ENCODE measurements at regions not wholly inside any gene's neighbourhood (a gene's known extent, or its start where the extent isn't known, plus 50 kb on each side); places are given as distances from the start of the nearest gene placed in this dataset.
"Not testable (repeated sequence)": the region's sequence is repeated elsewhere in the genome, so short reads cannot be mapped to it uniquely, and the experiment has no call there.

DNA sequence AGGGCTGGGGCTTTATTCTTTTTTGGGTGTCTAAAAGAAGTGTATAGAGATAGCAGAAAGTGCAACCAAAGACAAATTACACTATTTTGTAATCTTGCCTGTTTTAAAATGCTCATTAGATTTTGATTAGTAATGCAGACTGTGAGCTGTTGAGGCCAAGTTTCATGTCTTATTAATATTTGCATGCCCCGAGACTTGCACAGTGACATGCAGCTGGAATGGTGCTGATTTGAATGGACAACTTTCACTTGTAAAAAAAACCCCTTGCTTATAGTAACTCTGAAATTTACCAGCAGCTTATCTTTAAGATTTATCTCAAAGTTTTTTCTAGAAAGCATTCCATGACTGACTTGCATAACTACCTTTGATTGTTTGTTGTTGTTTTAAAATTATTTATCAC, 835.1 kb upstream of the IGFBP7 start:
- no TSS peak for BruUV-seq (replicated peaks)
- ChIA-PET POLR2A (ENCODE audit: unreplicated experiment) (no interaction called here), CTCF (no interaction called here)
- no peak overlapping the region for H3K4me2 ChIP-seq (ENCODE audit: low read length)
- intact Hi-C loops (cut with micrococcal nuclease), result no loop called here
- no peaks in the 10 kb centered on the region for H3K9me2 ChIP-seq (replicated peaks; ENCODE audit: low read length)
- H3K9ac ChIP-seq (ENCODE audit: low read length), result no peak overlapping the region
- H3K9me3 ChIP-seq (ENCODE audit: low read length), result no peaks in the 10 kb centered on the region
- no peaks in the 10 kb centered on the region for H3K36me3 ChIP-seq (ENCODE audit: low read depth, low read length)
- no peaks in the 10 kb centered on the region for H3K4me1 ChIP-seq (ENCODE audit: insufficient read depth, low read length)
- no peak for TF ChIP-seq EZH2phosphoT487 (IDR thresholded peaks at IDR 0.05; ENCODE audit: borderline replicate concordance, low read length)
- TF ChIP-seq, protein P1, sequence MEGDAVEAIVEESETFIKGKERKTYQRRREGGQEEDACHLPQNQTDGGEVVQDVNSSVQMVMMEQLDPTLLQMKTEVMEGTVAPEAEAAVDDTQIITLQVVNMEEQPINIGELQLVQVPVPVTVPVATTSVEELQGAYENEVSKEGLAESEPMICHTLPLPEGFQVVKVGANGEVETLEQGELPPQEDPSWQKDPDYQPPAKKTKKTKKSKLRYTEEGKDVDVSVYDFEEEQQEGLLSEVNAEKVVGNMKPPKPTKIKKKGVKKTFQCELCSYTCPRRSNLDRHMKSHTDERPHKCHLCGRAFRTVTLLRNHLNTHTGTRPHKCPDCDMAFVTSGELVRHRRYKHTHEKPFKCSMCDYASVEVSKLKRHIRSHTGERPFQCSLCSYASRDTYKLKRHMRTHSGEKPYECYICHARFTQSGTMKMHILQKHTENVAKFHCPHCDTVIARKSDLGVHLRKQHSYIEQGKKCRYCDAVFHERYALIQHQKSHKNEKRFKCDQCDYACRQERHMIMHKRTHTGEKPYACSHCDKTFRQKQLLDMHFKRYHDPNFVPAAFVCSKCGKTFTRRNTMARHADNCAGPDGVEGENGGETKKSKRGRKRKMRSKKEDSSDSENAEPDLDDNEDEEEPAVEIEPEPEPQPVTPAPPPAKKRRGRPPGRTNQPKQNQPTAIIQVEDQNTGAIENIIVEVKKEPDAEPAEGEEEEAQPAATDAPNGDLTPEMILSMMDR (conservative IDR thresholded peaks at IDR 0.05; ENCODE audit: low read depth, low read length), result no peak
- TF ChIP-seq EZH2 (IDR thresholded peaks at IDR 0.05; ENCODE audit: low read length, unreplicated experiment), result no peak
- no peaks in the 10 kb centered on the region for H3K79me2 ChIP-seq (ENCODE audit: low read length)
- no peak for ATAC-seq
- H2AFZ ChIP-seq (ENCODE audit: low read length), result no peak overlapping the region
- DNase-seq, result no peak
- H4K20me1 ChIP-seq (ENCODE audit: low read length), result no peaks in the 10 kb centered on the region
- no peak overlapping the region for H3K4me3 ChIP-seq (ENCODE audit: low read length)
- H3F3A ChIP-seq (ENCODE audit: low read length, unreplicated experiment), result no peaks in the 10 kb centered on the region
- H3K27ac ChIP-seq (ENCODE audit: low read length), result no peak overlapping the region
- peaks cover 17% of the 10 kb centered on the region; the same call in 1 of the 2 replicates for H3K27me3 ChIP-seq (ENCODE audit: low read length)

- Histone ChIP-seq H3K9me3 (ENCODE audit: low read length) (no peaks in the 10 kb centered on the region), H3K4me1 (ENCODE audit: insufficient read depth, low read length) (no peaks in the 10 kb centered on the region), H3K27me3 (ENCODE audit: low read length) (peaks cover 20% of the 10 kb centered on the region; the same call in 1 of the 2 replicates), H3K4me3 (ENCODE audit: low read length) (no peak overlapping the region), H3K4me2 (ENCODE audit: low read length) (no peak overlapping the region), H3K9ac (ENCODE audit: low read length) (no peak overlapping the region), H2AFZ (ENCODE audit: low read length) (no peak overlapping the region), H3K27ac (ENCODE audit: low read length) (no peak overlapping the region), H4K20me1 (ENCODE audit: low read length) (no peaks in the 10 kb centered on the region), H3K9me2 (replicated peaks; ENCODE audit: low read length) (no peaks in the 10 kb centered on the region), H3F3A (ENCODE audit: low read length, unreplicated experiment) (no peaks in the 10 kb centered on the region), H3K36me3 (ENCODE audit: low read depth, low read length) (no peaks in the 10 kb centered on the region), H3K79me2 (ENCODE audit: low read length) (no peaks in the 10 kb centered on the region)
- TF ChIP-seq, protein P1 (conservative IDR thresholded peaks at IDR 0.05; ENCODE audit: low read depth, low read length), result no peak
- no peak for TF ChIP-seq EZH2phosphoT487 (IDR thresholded peaks at IDR 0.05; ENCODE audit: borderline replicate concordance, low read length)
- TF ChIP-seq EZH2 (IDR thresholded peaks at IDR 0.05; ENCODE audit: low read length, unreplicated experiment), result no peak
- ATAC-seq (peak; percentile 74), DNase-seq (no peak)
- CTCF ChIA-PET, result no interaction called here
- intact Hi-C loops (cut with micrococcal nuclease), result no loop called here
- POLR2A ChIA-PET (ENCODE audit: unreplicated experiment), result no interaction called here
- BruUV-seq (replicated peaks), result no TSS peak
Measured at GRCh38 chr4:57943682-57944081, 833.5 kb upstream of the IGFBP7 start.

GRCh38 chr4:57937326-57937725, 827.1 kb upstream of the IGFBP7 start:
- H3K27ac ChIP-seq (ENCODE audit: low read length); H4K20me1 ChIP-seq (ENCODE audit: low read length); H3K9ac ChIP-seq (ENCODE audit: low read length); H3K4me2 ChIP-seq (ENCODE audit: low read length); CTCF ChIA-PET; ATAC-seq; H3F3A ChIP-seq (ENCODE audit: low read length, unreplicated experiment); H3K9me2 ChIP-seq (replicated peaks; ENCODE audit: low read length); H3K9me3 ChIP-seq (ENCODE audit: low read length); DNase-seq; H3K27me3 ChIP-seq (ENCODE audit: low read length); intact Hi-C loops (cut with micrococcal nuclease); H3K4me1 ChIP-seq (ENCODE audit: insufficient read depth, low read length); H2AFZ ChIP-seq (ENCODE audit: low read length); H3K36me3 ChIP-seq (ENCODE audit: low read depth, low read length); BruUV-seq (replicated peaks); H3K4me3 ChIP-seq (ENCODE audit: low read length); H3K79me2 ChIP-seq (ENCODE audit: low read length): not testable (repeated sequence)
- POLR2A ChIA-PET (ENCODE audit: unreplicated experiment), result interaction anchor here (0.6 kb wide), 1 partner anchor 1095 kb away, joined by 3 read pairs; no protein-coding TSS in a partner anchor

Measured in PC-3 (cell line).